Progenitor cell of endocrine pancreas (in vitro differentiated cells): ENCODE measurements at regions not wholly inside any gene's neighbourhood (a gene's known extent, or its start where the extent isn't known, plus 50 kb on each side); places are given as distances from the start of the nearest gene placed in this dataset.

Experiments used
- DNase-seq: peaks from one replicate; pipeline ENCODE4 v3.0.0; 2021; ENCODE audit warnings: low spot score; ENCODE audit not compliant: unreplicated experiment
- H3K27ac Mint-ChIP-seq: 2 replicates; pipeline ENCODE4 v1.8.0; 2021; ENCODE audit warnings: mild to moderate bottlenecking, moderate library complexity, mixed read lengths
- H3K27me3 Mint-ChIP-seq: 2 replicates; pipeline ENCODE4 v1.8.0; 2021; ENCODE audit warnings: mixed read lengths
- H3K36me3 Mint-ChIP-seq: 2 replicates; pipeline ENCODE4 v1.8.0; 2022; ENCODE audit warnings: mixed read lengths; ENCODE audit not compliant: insufficient read depth
- H3K4me1 Mint-ChIP-seq: 2 replicates; pipeline ENCODE4 v1.8.0; 2021; ENCODE audit warnings: low read depth, mixed read lengths
- H3K4me3 Mint-ChIP-seq: 2 replicates; pipeline ENCODE4 v1.8.0; 2021; ENCODE audit warnings: low read depth, mild to moderate bottlenecking, moderate library complexity, mixed read lengths
- H3K9me3 Mint-ChIP-seq: 2 replicates; pipeline ENCODE4 v1.8.0; 2021; ENCODE audit warnings: low read depth, mixed read lengths
- TF ChIP-seq, protein P1 (sequence below): fragments of 200-600 bp; sonication (generic); IDR thresholded peaks from one replicate; pipeline ENCODE4 v1.5.0; 2021; ENCODE audit warnings: antibody characterized with exemption, mild to moderate bottlenecking; ENCODE audit not compliant: unreplicated experiment

GRCh38 chr10:130261306-130261705 lies 125.1 kb downstream of the GLRX3 start:
- TF ChIP-seq, protein P1, sequence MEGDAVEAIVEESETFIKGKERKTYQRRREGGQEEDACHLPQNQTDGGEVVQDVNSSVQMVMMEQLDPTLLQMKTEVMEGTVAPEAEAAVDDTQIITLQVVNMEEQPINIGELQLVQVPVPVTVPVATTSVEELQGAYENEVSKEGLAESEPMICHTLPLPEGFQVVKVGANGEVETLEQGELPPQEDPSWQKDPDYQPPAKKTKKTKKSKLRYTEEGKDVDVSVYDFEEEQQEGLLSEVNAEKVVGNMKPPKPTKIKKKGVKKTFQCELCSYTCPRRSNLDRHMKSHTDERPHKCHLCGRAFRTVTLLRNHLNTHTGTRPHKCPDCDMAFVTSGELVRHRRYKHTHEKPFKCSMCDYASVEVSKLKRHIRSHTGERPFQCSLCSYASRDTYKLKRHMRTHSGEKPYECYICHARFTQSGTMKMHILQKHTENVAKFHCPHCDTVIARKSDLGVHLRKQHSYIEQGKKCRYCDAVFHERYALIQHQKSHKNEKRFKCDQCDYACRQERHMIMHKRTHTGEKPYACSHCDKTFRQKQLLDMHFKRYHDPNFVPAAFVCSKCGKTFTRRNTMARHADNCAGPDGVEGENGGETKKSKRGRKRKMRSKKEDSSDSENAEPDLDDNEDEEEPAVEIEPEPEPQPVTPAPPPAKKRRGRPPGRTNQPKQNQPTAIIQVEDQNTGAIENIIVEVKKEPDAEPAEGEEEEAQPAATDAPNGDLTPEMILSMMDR = no peak
- no peak for DNase-seq
- Mint-ChIP-seq H3K27ac (no peak overlapping the region), H3K36me3 (peaks cover 4% of the 10 kb centered on the region), H3K9me3 (peaks cover 13% of the 10 kb centered on the region), H3K4me3 (no peak overlapping the region), H3K4me1 (no peaks in the 10 kb centered on the region), H3K27me3 (no peaks in the 10 kb centered on the region)

GRCh38 chr10:130261766-130262165 lies 125.6 kb downstream of the GLRX3 start:
- Mint-ChIP-seq H3K27me3 (no peaks in the 10 kb centered on the region), H3K27ac (no peak overlapping the region), H3K9me3 (peaks cover 13% of the 10 kb centered on the region), H3K4me3 (no peak overlapping the region), H3K36me3 (peaks cover 4% of the 10 kb centered on the region), H3K4me1 (no peaks in the 10 kb centered on the region)
- TF ChIP-seq, protein P1 = no peak
- no peak for DNase-seq

DNA sequence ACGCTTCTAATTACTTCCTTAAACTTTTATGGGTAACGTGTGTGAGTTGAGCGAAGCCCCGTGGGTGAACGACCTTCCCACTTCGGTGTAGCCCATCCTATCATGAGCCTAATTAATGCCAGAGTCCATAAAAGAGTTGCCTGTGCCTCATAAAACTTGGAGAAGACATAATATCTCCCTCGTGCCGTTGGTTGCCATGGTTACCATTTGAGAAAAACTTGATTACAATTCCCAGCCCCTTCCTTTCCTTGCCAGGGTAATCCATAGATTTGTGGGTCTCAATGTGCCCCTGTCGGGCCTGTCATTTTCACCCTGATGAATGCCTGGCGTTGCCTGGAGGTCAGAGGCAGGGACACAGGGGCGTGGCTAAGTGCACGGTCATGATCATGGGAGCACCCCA lies 127.1 kb downstream of the GLRX3 start:
- no peak for DNase-seq
- Mint-ChIP-seq H3K36me3 (peaks cover 6% of the 10 kb centered on the region), H3K27me3 (no peaks in the 10 kb centered on the region), H3K27ac (no peak overlapping the region), H3K4me1 (no peaks in the 10 kb centered on the region), H3K9me3 (peaks cover 17% of the 10 kb centered on the region), H3K4me3 (no peak overlapping the region)
- TF ChIP-seq, protein P1 = no peak

GRCh38 chr10:130265542-130265941 lies 129.4 kb downstream of the GLRX3 start:
- Mint-ChIP-seq H3K4me3 (no peak overlapping the region), H3K9me3 (peaks cover 22% of the 10 kb centered on the region), H3K36me3 (peaks cover 4% of the 10 kb centered on the region), H3K27me3 (no peaks in the 10 kb centered on the region), H3K4me1 (no peaks in the 10 kb centered on the region), H3K27ac (no peak overlapping the region)
- TF ChIP-seq, protein P1 = no peak
- no peak for DNase-seq

GRCh38 chr10:130282492-130283218 lies 146.5 kb downstream of the GLRX3 start:
- Mint-ChIP-seq H3K4me1 (no peaks in the 10 kb centered on the region), H3K27me3 (no peaks in the 10 kb centered on the region), H3K36me3 (peaks cover 16% of the 10 kb centered on the region), H3K4me3 (no peak overlapping the region), H3K9me3 (peaks cover 68% of the 10 kb centered on the region), H3K27ac (no peak overlapping the region)
- TF ChIP-seq, protein P1 = no peak
- no peak for DNase-seq
